Umbilical cord (tissue), 1 donor: ENCODE measurements at regions not wholly inside any gene's neighbourhood (a gene's known extent, or its start where the extent isn't known, plus 50 kb on each side); places are given as distances from the start of the nearest gene placed in this dataset.

Experiments
- DNase-seq: peaks from one replicate; pipeline ENCODE4 v3.0.0-alpha.2; 2015; ENCODE audit warnings: low spot score

- DNase-seq: no peak
Observed at GRCh38 chr10:78269060-78269459, 235.4 kb downstream of the RPS24 start.

DNA sequence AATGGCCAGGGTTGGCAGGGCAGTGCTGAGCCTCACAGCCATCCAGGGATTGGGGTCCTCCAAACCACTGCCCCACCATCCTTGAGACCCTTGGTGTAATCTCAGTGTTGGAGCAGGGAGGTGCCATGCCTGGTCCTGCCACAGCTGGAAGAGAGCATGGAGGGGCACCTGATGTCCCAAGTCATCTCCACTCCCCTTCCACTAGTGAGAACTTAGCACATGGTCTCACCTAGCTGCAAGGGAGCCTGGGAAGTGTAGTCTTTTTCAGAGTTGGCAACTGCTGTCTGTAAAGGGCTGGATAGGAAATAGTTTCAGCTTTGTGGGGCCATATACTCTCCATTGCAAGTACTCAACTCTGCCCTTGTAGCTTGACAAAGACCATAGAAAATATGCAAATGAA, 238.7 kb downstream of the RPS24 start:
- DNase-seq: no peak

DNA sequence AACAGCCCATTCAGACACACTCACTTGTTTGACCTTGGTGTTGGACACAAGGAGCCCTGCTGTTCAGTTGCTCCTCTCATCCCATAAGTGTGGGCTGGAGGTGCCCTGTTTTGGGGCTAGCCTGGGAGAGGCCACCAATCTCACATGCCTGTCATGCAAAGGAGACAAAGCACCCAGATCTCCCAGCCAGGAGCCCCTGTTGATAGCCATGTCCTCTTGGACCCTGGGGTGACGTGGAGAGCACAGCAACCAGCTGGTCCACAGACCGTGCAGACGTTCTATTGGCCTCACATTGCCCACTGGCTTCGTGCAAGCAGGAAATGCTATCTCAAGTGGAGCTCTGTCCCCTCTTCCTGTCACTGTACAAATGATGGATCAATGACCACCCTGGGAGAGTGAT, 240.8 kb downstream of the RPS24 start:
- no peak for DNase-seq

DNA sequence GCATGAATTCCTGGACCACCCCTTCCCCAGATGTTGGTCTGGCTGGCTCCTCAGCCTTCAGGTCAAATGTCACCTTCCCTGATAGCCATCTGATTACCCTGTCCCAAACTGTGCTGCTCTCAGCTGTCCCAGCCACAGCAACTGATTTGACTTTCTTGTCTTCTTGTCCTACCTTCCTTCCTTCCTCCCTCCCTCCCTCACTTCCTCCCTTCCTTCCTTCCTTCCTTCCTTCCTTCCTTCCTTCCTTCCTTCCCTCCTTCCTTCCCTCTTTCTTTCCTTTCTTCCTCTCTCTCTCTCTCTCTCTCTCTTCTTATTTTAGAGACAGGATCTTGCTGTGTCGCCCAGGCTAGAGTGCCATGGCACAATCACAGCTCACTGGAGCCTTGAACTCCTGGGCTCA, 242.5 kb downstream of the RPS24 start:
- no peak for DNase-seq

DNA sequence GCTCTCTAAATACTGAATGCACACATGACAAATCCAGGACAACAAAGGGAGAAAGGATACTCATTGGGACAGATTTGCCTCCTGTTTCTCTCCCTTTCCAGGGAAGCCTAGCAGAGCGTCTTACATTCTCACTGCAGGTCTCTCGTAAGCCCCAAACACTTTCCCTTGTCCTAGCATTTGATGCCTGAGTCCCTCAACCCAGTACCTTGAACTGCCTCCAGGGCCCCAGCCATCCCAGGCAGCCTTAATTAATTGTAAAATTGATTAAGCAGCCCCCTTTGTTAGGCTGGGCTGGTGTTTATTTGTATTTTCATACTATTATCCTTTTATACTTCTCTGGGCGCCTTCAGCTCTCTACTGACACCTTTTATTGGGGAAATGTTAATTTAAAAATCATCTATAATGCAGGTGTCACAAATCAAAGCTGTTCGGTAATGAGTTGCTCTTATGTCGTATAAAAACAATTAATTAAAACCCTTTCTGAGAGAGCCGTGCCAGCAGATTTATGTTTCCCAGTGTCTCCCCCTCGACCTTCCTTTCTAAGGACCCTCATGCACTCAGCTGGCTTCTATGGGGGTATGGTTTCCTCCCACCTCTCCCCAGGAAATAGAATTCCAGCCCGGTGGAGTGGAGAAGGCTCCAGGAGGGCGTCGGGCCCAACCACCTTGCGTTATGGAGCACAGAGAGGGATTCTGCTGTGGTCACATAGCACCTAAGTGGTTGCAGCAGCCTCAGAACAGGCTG, 243.8 kb downstream of the RPS24 start:
- no peak for DNase-seq

- DNase-seq: no peak
Observed at GRCh38 chr10:78278058-78278404, 244.4 kb downstream of the RPS24 start.

DNA sequence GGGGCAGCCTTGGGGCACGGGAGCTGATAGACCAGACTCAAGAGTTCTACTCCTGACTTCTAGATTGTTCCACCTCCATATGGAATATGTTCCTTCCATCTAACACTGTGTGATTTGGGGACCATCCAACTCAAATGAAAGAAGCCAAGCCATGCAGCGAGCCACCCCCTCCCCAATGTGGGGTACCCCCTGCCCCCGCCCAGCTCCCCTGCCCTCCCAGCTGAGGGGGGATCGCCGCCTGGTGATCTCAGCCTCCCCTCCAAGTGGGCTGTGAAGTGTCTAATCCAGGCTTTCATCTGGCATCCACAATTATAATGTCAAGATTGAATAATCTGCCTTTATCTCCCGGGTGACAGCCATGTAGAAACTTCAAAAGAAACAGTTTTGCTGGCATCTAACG, 246.1 kb downstream of the RPS24 start:
- DNase-seq: no peak

- DNase-seq: no peak
Observed at GRCh38 chr10:78280604-78281003, 246.9 kb downstream of the RPS24 start.

DNA sequence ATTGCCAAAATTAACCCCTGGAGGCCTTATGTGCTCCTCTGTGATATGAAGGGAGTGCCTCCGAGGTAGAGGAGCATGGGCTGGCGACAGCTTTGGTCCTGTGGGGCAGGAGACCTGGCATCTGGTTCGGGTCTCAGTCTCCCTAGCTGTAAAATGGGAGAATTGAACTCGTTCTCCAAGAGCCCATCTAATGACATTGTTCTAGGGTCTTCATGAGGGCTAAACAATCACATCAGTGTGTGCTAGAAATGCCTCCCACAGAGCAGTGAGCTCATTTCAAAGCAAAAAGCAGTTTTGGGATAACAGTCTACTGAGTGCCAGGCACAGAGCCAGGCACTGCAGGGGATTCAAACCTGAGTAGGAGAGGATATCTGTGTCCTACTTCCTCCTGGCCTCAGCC, 248.0 kb downstream of the RPS24 start:
- no peak for DNase-seq

GRCh38 chr10:78283069-78283682, 249.5 kb downstream of the RPS24 start:
- no peak for DNase-seq

DNA sequence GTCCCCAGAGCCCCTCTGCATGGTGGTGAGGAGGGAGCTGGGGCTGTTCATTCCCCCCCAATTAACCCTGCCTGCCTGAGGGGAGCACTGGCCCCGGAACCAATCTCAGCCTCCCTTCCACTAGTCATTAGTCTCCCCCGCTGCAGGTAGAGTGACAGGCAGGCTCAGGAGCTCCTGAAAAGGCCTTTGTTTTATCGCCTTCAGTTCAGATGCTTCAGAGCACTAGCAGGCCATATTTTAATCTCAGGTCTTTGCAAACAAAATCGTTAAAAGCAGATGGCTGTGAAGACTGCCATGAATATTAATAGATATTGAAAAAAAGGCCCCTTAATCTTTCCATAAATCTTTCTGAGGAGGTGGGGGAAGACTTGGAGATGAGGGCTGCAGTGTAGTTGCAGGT, 250.7 kb downstream of the RPS24 start:
- no peak for DNase-seq

DNA sequence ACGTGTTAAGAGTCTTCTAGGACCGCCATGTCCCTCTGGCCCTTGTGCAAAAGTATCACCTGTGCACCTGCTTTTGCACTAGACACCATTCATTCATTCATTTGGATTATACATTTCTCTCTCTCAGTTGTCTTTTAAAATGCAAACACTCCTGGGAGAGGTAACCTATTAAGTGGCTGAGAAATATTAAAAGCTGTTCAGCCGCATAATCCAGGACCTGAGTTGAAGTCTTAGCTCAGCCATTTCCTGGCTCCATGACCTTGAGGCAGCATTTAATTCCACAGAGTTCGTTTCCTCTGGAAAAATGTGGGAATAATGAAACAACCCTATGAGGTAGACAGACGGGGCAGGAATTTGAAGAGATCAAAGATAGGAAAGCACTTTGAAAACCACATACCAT, 251.6 kb downstream of the RPS24 start:
- DNase-seq: no peak

DNA sequence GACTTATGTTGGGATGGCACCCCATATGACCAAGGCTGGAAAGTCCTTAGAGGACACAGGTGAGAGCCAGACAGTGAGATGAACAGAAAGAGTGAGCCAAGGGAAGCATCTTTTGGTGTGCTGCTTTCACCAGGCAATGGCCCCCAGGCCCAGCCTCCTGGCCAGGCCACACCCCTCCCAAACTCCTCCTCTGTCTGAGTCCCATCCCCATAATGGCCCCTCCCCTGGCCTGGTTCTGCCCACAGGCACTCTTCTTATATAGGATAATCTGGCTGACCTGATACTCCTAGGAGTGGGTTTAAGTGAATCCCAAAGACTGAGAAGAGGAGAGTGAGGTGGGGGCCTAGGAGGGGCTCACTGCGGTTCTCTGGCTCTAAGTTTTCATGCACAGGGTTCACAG, 252.5 kb downstream of the RPS24 start:
- no peak for DNase-seq

GRCh38 chr10:78286668-78287067, 253.0 kb downstream of the RPS24 start:
- no peak for DNase-seq

GRCh38 chr10:78287618-78288017, 254.0 kb downstream of the RPS24 start:
- DNase-seq: no peak

- DNase-seq: no peak
Observed at GRCh38 chr10:78288663-78289062, 255.0 kb downstream of the RPS24 start.

- no peak for DNase-seq
Observed at GRCh38 chr10:78290131-78290750, 256.6 kb downstream of the RPS24 start.

DNA sequence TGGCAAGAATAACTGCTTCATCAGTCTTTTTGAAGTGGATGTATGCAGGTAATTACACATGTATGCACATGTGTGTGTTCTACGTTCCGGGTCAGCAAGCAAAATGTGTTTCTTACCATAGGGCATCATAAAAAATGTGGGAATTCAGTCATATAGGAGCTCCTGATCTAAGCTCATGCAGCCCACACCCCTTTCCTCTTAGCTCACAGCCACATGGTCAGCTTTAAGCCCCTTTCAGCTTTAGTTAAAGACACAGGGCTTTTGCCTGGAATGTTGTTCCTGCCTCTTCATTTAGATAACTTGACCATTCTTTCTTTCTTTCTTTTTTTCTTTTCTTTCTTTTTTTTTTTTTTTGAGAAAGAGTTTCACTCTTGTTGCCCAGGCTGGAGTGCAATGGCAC, 258.1 kb downstream of the RPS24 start:
- peak; percentile 93 for DNase-seq

DNA sequence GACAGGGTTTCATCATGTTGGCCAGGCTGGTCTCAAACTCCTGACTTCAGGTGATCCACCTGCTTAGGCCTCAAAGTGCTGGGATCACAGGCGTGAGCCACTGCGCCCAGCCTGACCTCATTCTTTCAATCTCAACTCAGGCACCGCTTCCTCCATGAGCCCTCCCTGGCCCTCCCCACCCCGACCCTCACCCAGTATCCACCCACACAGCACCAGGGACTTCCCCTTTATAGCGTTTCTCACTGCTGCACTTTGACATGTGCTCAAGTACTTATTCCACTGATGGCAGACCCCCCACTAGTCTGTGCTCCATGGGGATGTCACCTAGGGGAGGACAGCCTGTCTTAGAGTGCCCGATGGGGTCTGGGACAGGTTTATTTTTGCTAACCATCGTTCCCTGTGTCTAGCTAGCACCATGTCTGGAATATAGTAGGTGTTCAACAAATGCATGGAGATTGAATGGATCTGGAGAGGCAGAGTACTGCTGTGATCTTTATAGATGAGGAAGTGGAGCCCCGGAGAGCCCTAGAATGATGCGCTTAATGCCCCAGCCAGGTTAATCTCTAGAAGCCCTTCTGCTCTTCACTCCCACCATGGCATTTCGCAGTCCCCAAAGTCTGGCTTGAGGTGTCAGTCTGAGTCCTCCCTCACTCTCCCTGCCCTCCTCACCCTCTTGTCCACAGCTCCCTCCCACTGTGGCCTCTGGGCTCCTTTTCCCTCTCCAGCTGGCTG, 258.8 kb downstream of the RPS24 start:
- no peak for DNase-seq

GRCh38 chr10:78292982-78293865, 259.6 kb downstream of the RPS24 start:
- peak; percentile 80 for DNase-seq

- DNase-seq: no peak
Observed at GRCh38 chr10:78295242-78295641, 261.6 kb downstream of the RPS24 start.

DNA sequence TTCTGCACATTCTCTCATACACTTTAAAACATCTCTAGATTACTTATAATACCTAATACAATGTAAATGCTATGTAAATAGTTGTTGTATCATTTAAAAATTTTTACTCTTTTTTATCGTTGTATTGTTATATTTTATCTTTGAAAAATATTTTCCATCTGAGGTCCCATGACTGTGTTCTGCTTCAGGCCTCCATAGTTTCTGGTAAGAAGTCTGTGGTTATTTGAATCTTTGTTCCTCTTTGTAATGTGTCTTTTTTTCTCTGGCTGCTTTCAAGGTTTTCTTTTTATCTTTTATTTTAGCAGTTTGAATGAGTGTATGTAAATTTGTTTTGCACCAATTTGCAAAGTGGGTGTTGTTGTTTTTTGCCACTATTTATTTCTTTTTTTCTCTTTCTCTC, 263.1 kb downstream of the RPS24 start:
- no peak for DNase-seq
